Subcutaneous abdominal adipose tissue (tissue), 5 donors: ENCODE measurements at regions not wholly inside any gene's neighbourhood (a gene's known extent, or its start where the extent isn't known, plus 50 kb on each side); places are given as distances from the start of the nearest gene placed in this dataset.

Experiments used
- H3K27ac ChIP-seq: one replicate; pipeline ENCODE4 v1.7.0; 2013; ENCODE audit warnings: low read depth, mild to moderate bottlenecking, inconsistent platforms, low read length, moderate library complexity
- H3K27me3 ChIP-seq, 5 donors: one replicate each; pipeline ENCODE4 v1.7.0; 2013; ENCODE audit warnings: low read length in 5 of 5, inconsistent platforms in 1 of 5; ENCODE audit not compliant: control insufficient read depth in 5 of 5, insufficient read depth in 4 of 5
- H3K36me3 ChIP-seq, 5 donors: one replicate each; pipeline ENCODE4 v1.7.0; 2013; ENCODE audit warnings: low read length in 5 of 5; ENCODE audit not compliant: control insufficient read depth in 5 of 5, insufficient read depth in 5 of 5
- H3K4me1 ChIP-seq, 5 donors: one replicate each; pipeline ENCODE4 v1.7.0; 2013; ENCODE audit warnings: low read length in 5 of 5, mild to moderate bottlenecking in 3 of 5, moderate library complexity in 1 of 5; ENCODE audit not compliant: control insufficient read depth in 5 of 5, insufficient read depth in 5 of 5
- H3K4me3 ChIP-seq, 5 donors: one replicate each; pipeline ENCODE4 v1.7.0; 2013; ENCODE audit warnings: low read length in 5 of 5, low read depth in 1 of 5
- H3K9ac ChIP-seq, 5 donors: one replicate each; pipeline ENCODE4 v1.7.0; 2013; ENCODE audit warnings: low read length in 5 of 5, mild to moderate bottlenecking in 4 of 5, moderate library complexity in 3 of 5
- H3K9me3 ChIP-seq, 5 donors: one replicate each; pipeline ENCODE4 v1.7.0; 2013; ENCODE audit warnings: low read length in 5 of 5; ENCODE audit not compliant: control insufficient read depth in 5 of 5
- donor health status: healthy.
- donor health status: healthy.
- donor health status: healthy.
- donor health status: healthy.
- donor health status: healthy.

- no peaks in the 10 kb centered on the region for H3K9me3 ChIP-seq
- H3K4me3 ChIP-seq, result no peak overlapping the region
- H3K27me3 ChIP-seq, result no peaks in the 10 kb centered on the region
- H3K27ac ChIP-seq, result no peak overlapping the region
- no peak overlapping the region for H3K9ac ChIP-seq
- no peaks in the 10 kb centered on the region for H3K4me1 ChIP-seq
- no peaks in the 10 kb centered on the region for H3K36me3 ChIP-seq
Measured at GRCh38 chr6:88490195-88490907, 324.2 kb upstream of the CNR1 start.

GRCh38 chr6:88483424-88483823 is 317.3 kb upstream of the CNR1 start:
- Histone ChIP-seq H3K4me1 (no peaks in the 10 kb centered on the region), H3K27me3 (no peaks in the 10 kb centered on the region), H3K4me3 (no peak overlapping the region), H3K9ac (no peak overlapping the region), H3K27ac (no peak overlapping the region), H3K36me3 (no peaks in the 10 kb centered on the region), H3K9me3 (peaks cover 2 to 21% (median 13%) of the 10 kb centered on the region in 5 donors)

DNA sequence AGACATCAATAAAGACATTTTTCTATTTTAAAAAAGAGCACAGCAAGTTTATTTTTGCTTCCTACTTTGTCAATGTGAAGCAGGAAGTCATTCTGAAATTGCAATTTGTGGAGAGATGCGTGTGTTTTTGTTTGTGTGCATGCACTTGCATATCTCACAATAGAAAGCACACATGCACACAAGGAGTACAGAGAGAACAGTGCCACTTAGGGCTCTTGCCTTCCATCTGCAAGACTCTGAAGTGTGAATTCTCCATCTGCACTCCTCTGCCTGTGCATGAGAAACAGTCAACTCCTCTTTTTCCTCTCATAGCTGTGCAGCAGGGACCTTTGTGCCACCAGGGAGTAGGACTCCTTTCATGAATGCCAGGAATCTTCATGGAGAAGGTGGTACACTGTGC is 316.3 kb upstream of the CNR1 start:
- no peak overlapping the region for H3K27ac ChIP-seq
- no peaks in the 10 kb centered on the region for H3K4me1 ChIP-seq
- H3K9ac ChIP-seq, result no peak overlapping the region
- H3K4me3 ChIP-seq, result no peak overlapping the region
- H3K9me3 ChIP-seq, result peaks cover 2 to 21% (median 13%) of the 10 kb centered on the region in 5 donors
- H3K27me3 ChIP-seq, result no peaks in the 10 kb centered on the region
- H3K36me3 ChIP-seq, result no peaks in the 10 kb centered on the region

DNA sequence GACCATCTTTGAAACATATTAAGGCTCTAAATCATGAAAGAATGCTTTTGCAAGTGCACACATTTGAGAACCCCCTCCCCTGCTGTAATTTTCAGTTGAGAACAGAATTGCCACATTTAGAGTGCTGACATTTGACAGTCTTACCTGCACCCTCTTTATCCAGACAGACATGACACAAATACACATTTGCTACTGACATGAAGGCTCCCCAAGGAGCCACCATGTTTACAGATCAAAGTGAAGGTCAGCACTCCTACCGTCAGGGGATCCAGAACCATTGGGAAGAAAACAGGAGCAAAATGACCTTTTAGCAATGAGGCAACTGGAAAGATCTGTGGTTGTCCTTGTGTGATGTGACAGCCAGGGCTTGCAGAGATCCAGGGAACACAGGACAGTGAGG is 315.4 kb upstream of the CNR1 start:
- peaks cover 2 to 21% (median 13%) of the 10 kb centered on the region in 5 donors for H3K9me3 ChIP-seq
- no peaks in the 10 kb centered on the region for H3K4me1 ChIP-seq
- H3K27me3 ChIP-seq, result no peaks in the 10 kb centered on the region
- no peaks in the 10 kb centered on the region for H3K36me3 ChIP-seq
- no peak overlapping the region for H3K4me3 ChIP-seq
- no peak overlapping the region for H3K27ac ChIP-seq
- H3K9ac ChIP-seq, result no peak overlapping the region

DNA sequence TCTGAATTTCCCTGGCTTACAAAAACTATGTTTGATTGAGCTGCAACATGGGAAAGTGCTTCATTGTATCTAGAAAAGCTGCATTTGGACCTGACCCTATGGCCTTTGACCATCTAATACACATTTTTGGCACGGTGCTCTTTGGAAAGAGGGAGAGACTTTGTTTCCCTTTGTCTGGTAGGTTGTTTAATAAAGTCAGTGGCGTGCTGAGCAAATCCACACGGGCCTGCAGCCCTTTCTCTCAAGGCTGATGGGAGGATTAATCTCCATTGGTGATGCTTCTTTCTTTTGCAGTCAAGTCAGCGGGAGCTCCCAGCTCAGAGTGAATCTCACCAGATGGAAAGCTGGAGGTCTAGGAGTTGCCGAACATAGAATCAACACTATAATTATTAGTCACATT is 314.7 kb upstream of the CNR1 start:
- no peak overlapping the region for H3K4me3 ChIP-seq
- H3K27me3 ChIP-seq, result no peaks in the 10 kb centered on the region

DNA sequence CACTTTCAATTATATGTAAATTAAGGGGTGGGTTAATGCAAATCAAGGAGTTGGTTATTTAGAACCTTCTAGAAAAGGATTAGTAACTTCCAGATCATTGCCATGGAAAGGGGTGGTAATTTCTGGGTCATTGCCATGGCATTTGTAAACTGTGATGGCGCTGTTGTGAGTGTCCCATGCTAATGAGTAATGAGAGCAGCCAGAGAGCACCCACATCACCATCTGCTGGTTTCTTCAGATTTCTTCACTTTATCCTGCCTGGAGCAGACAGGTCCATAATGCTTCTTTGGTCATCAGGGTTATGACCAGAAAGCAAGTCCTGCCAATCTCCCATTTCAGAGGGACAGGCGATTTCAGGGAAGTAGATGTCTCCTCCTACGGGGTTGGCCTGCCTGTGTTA is 311.3 kb upstream of the CNR1 start:
- Histone ChIP-seq H3K36me3 (no peaks in the 10 kb centered on the region), H3K9ac (no peak overlapping the region), H3K9me3 (no peaks in the 10 kb centered on the region), H3K27ac (no peak overlapping the region), H3K4me3 (no peak overlapping the region), H3K27me3 (no peaks in the 10 kb centered on the region), H3K4me1 (no peaks in the 10 kb centered on the region)

More for the DNA sequence above, 314.7 kb upstream of the CNR1 start:
- Histone ChIP-seq H3K4me1 (no peaks in the 10 kb centered on the region), H3K9ac (no peak overlapping the region), H3K9me3 (peaks cover 2 to 21% (median 13%) of the 10 kb centered on the region in 5 donors), H3K27ac (no peak overlapping the region), H3K36me3 (no peaks in the 10 kb centered on the region)

DNA sequence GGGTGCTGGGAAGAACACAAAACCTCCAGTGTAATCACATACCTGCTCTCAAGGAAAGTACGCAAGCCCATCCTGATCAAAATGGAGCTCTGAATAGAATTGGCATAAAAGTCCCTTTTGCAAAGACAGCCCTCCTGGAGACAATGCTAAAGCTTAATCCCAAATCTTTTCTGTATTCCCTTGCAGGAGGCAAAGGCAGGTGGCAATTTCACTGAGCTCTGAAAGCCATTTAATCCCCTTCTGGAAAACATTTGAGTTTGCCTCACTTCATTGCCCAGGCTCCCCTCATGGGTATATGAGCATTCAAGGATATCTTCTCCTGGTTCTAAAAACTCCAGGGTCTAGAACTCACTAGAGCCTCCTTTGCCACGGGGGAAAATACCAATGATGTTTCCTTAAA is 310.2 kb upstream of the CNR1 start:
- Histone ChIP-seq H3K27ac (no peak overlapping the region), H3K9ac (no peak overlapping the region), H3K4me1 (no peaks in the 10 kb centered on the region), H3K36me3 (no peaks in the 10 kb centered on the region), H3K27me3 (no peaks in the 10 kb centered on the region), H3K4me3 (no peak overlapping the region), H3K9me3 (no peaks in the 10 kb centered on the region)

DNA sequence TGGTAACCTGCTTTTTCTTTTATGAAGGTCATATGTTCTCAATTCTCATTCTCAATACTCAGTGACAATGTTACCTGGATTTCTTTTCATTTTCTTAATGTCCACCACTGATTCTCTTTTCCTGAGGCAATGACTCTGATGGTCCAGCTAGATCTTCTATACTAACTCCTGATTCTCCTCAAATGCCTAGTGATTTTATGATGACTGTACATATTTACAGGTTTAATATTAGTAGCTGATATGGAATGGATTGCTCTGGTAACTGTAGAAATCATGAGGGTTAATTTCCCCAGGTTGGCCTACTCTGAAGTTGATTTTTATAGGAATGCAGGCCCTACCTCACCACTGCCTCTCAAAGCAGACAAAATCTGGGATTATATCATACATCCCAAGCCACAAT is 308.6 kb upstream of the CNR1 start:
- Histone ChIP-seq H3K27me3 (no peaks in the 10 kb centered on the region), H3K9me3 (no peaks in the 10 kb centered on the region), H3K36me3 (no peaks in the 10 kb centered on the region), H3K9ac (no peak overlapping the region), H3K4me1 (no peaks in the 10 kb centered on the region), H3K4me3 (no peak overlapping the region), H3K27ac (no peak overlapping the region)

- Histone ChIP-seq H3K36me3 (no peaks in the 10 kb centered on the region), H3K4me1 (no peaks in the 10 kb centered on the region), H3K9ac (no peak overlapping the region), H3K9me3 (no peaks in the 10 kb centered on the region), H3K27me3 (no peaks in the 10 kb centered on the region), H3K27ac (no peak overlapping the region), H3K4me3 (no peak overlapping the region)
Measured at GRCh38 chr6:88473589-88473988, 307.4 kb upstream of the CNR1 start.

- H3K36me3 ChIP-seq, result no peaks in the 10 kb centered on the region
- H3K27ac ChIP-seq, result no peak overlapping the region
- H3K4me1 ChIP-seq, result no peaks in the 10 kb centered on the region
- H3K27me3 ChIP-seq, result no peaks in the 10 kb centered on the region
- H3K9ac ChIP-seq, result no peak overlapping the region
- no peak overlapping the region for H3K4me3 ChIP-seq
- no peaks in the 10 kb centered on the region for H3K9me3 ChIP-seq
Measured at GRCh38 chr6:88472851-88473525, 306.8 kb upstream of the CNR1 start.
